GM23338 (cell line): ENCODE measurements at regions not wholly inside any gene's neighbourhood (a gene's known extent, or its start where the extent isn't known, plus 50 kb on each side); places are given as distances from the start of the nearest gene placed in this dataset.

Source experiments
- ATAC-seq: fragments of 200-7000 bp; cut with Tn5 transposase; 3 replicates; pipeline ENCODE4 v1.9.1; 2020
- DNase-seq: peaks from one replicate; pipeline ENCODE4 v3.0.0-alpha.2; 2015; ENCODE audit warnings: low spot score
- H2AFZ ChIP-seq: fragments of 200-600 bp; sonication (generic); 2 replicates; pipeline ENCODE4 v1.8.0; 2016; ENCODE audit warnings: antibody characterized with exemption, mild to moderate bottlenecking, moderate library complexity
- H3F3A ChIP-seq: fragments of 200-600 bp; sonication (generic); replicated peaks from 2 replicates; pipeline ENCODE4 v1.8.0; 2017; ENCODE audit warnings: antibody characterized with exemption, mixed run types, low read depth
- H3K27ac ChIP-seq: fragments of 200-600 bp; sonication (generic); 2 replicates; pipeline ENCODE4 v1.6.1; 2016; ENCODE audit warnings: low read depth
- H3K27me3 ChIP-seq: fragments of 200-600 bp; sonication (generic); 2 replicates; pipeline ENCODE4 v1.8.0; 2016; ENCODE audit warnings: mild to moderate bottlenecking, mixed run types, moderate library complexity; ENCODE audit not compliant: insufficient read depth
- H3K36me3 ChIP-seq: fragments of 200-600 bp; sonication (generic); 2 replicates; pipeline ENCODE4 v1.8.0; 2016; ENCODE audit warnings: mild to moderate bottlenecking; ENCODE audit not compliant: insufficient read depth
- H3K4me1 ChIP-seq: fragments of 200-600 bp; sonication (generic); 2 replicates; pipeline ENCODE4 v1.8.0; 2016; ENCODE audit warnings: mild to moderate bottlenecking, moderate library complexity; ENCODE audit not compliant: insufficient read depth
- H3K4me2 ChIP-seq: fragments of 200-600 bp; sonication (generic); 2 replicates; pipeline ENCODE4 v1.7.1; 2017; ENCODE audit warnings: mixed run types
- H3K4me3 ChIP-seq: fragments of 200-600 bp; sonication (generic); 2 replicates; pipeline ENCODE4 v1.6.1; 2016; ENCODE audit warnings: mixed run types
- H3K79me2 ChIP-seq: fragments of 200-600 bp; sonication (generic); replicated peaks from 2 replicates; pipeline ENCODE4 v1.8.0; 2017; ENCODE audit warnings: mild to moderate bottlenecking; ENCODE audit not compliant: insufficient read depth
- H3K9me2 ChIP-seq: fragments of 200-600 bp; sonication (generic); 2 replicates; pipeline ENCODE4 v1.8.0; 2017; ENCODE audit not compliant: insufficient read depth
- H4K20me1 ChIP-seq: fragments of 200-600 bp; sonication (generic); replicated peaks from 2 replicates; pipeline ENCODE4 v1.8.0; 2017; ENCODE audit warnings: mild to moderate bottlenecking; ENCODE audit not compliant: insufficient read depth
- H3K27ac Mint-ChIP-seq: 2 replicates; pipeline ENCODE4 v1.8.0; 2020; ENCODE audit warnings: inconsistent platforms, mild to moderate bottlenecking, moderate library complexity, mixed read lengths
- H3K27me3 Mint-ChIP-seq: 3 replicates; pipeline ENCODE4 v1.8.0; 2022; ENCODE audit warnings: low read depth, mild to moderate bottlenecking, moderate library complexity, mixed read lengths, inconsistent platforms; ENCODE audit not compliant: insufficient read depth, poor library complexity
- H3K36me3 Mint-ChIP-seq: 3 replicates; pipeline ENCODE4 v1.8.0; 2021; ENCODE audit warnings: low read depth, mild to moderate bottlenecking, inconsistent platforms, moderate library complexity, mixed read lengths
- H3K4me1 Mint-ChIP-seq: 3 replicates; pipeline ENCODE4 v1.8.0; 2020; ENCODE audit warnings: mild to moderate bottlenecking, inconsistent platforms, mixed read lengths
- H3K4me3 Mint-ChIP-seq: 3 replicates; pipeline ENCODE4 v1.8.0; 2021; ENCODE audit warnings: moderate library complexity, mild to moderate bottlenecking, inconsistent platforms, mixed read lengths
- H3K9me3 Mint-ChIP-seq: 3 replicates; pipeline ENCODE4 v1.8.0; 2020; ENCODE audit warnings: moderate library complexity, mild to moderate bottlenecking, inconsistent platforms, mixed read lengths
- CREB1 ChIP-seq: fragments of 250-450 bp; sonication (Bioruptor Pico); IDR thresholded peaks from 2 replicates; pipeline ENCODE4 v1.5.0; 2020; ENCODE audit warnings: low read depth, mild to moderate bottlenecking, moderate library complexity
- CTCF ChIP-seq, 2 experiments: fragments of 200-600 bp in 1 of 2; sonication (generic) in 1 of 2; conservative IDR thresholded peaks; 2 replicates each; pipeline versions ENCODE4 v1.5.1 to v1.6.1; 2016 to 2017; ENCODE audit warnings: antibody characterized with exemption in 2 of 2, low read depth in 2 of 2, mild to moderate bottlenecking in 2 of 2, moderate library complexity in 1 of 2
- EZH2 ChIP-seq: fragments of 200-600 bp; sonication (generic); IDR thresholded peaks from one replicate; pipeline ENCODE4 v1.8.0; 2017; ENCODE audit warnings: antibody characterized with exemption, mild to moderate bottlenecking, low read depth; ENCODE audit not compliant: unreplicated experiment
- EZH2phosphoT487 ChIP-seq: fragments of 200-600 bp; sonication (generic); IDR thresholded peaks from one replicate; pipeline ENCODE4 v1.8.1; 2018; ENCODE audit warnings: antibody characterized with exemption; ENCODE audit not compliant: unreplicated experiment
- NANOG ChIP-seq: IDR thresholded peaks from 2 replicates; pipeline ENCODE4 v1.6.1; 2016; ENCODE audit warnings: antibody characterized with exemption, borderline replicate concordance
- POLR2AphosphoS5 ChIP-seq: IDR thresholded peaks from 2 replicates; pipeline ENCODE4 v1.6.1; 2016; ENCODE audit warnings: antibody characterized with exemption, low read depth
- REST ChIP-seq: IDR thresholded peaks from one replicate; pipeline ENCODE4 v1.6.1; 2018; ENCODE audit warnings: antibody characterized with exemption; ENCODE audit not compliant: unreplicated experiment
- STAT1 ChIP-seq: IDR thresholded peaks from one replicate; pipeline ENCODE4 v1.6.1; 2016; ENCODE audit warnings: antibody characterized with exemption; ENCODE audit not compliant: unreplicated experiment
- ZNF114 ChIP-seq: fragments of 250-450 bp; sonication (Bioruptor Pico); IDR thresholded peaks from 2 replicates; pipeline ENCODE4 v1.5.0; 2020; ENCODE audit warnings: mild to moderate bottlenecking, moderate library complexity
- ZNF331 ChIP-seq: fragments of 250-450 bp; sonication (Bioruptor Pico); IDR thresholded peaks from 2 replicates; pipeline ENCODE4 v1.5.0; 2020; ENCODE audit warnings: low read depth, mild to moderate bottlenecking, moderate library complexity
- ZNF462 ChIP-seq: fragments of 250-450 bp; sonication (Bioruptor Pico); IDR thresholded peaks from 2 replicates; pipeline ENCODE4 v1.5.0; 2020; ENCODE audit warnings: mild to moderate bottlenecking, moderate library complexity

GRCh38 chr7:42805601-42806000, 106.3 kb downstream of the C7orf25 start (continued):
- TF ChIP-seq REST, result no peak
- no peak for TF ChIP-seq ZNF114 (CRISPR knock-in tag)
- no peak for TF ChIP-seq CTCF (conservative IDR thresholded peaks at IDR 0.05; ENCODE audit: low read depth in 2 of 2)

- H3K4me3 Mint-ChIP-seq, result no peak overlapping the region
- H3K36me3 Mint-ChIP-seq, result peaks cover 3% of the 10 kb centered on the region; the same call in 1 of the 3 replicates
- DNase-seq (no peak), ATAC-seq (no peak)
- no peaks in the 10 kb centered on the region for H3K9me3 Mint-ChIP-seq
- no peak overlapping the region for H3K4me2 ChIP-seq
- H3K27me3 Mint-ChIP-seq, result peaks cover 2% of the 10 kb centered on the region
- peaks cover 8% of the 10 kb centered on the region; the same call in 2 of the 3 replicates for H3K4me1 Mint-ChIP-seq
- no peak overlapping the region for H3K27ac Mint-ChIP-seq
- H2AFZ ChIP-seq, result no peak overlapping the region
- H3K36me3 ChIP-seq, result no peaks in the 10 kb centered on the region
- H3K4me3 ChIP-seq, result no peak overlapping the region
- peaks cover 4% of the 10 kb centered on the region for H3K4me1 ChIP-seq
- H4K20me1 ChIP-seq, result no peaks in the 10 kb centered on the region
- no peaks in the 10 kb centered on the region for H3K79me2 ChIP-seq
- H3K27me3 ChIP-seq, result no peaks in the 10 kb centered on the region
- no peak overlapping the region for H3K27ac ChIP-seq
- H3K9me2 ChIP-seq, result peaks cover 9% of the 10 kb centered on the region; the same call in 1 of the 2 replicates
- H3F3A ChIP-seq, result no peaks in the 10 kb centered on the region
- TF ChIP-seq CREB1, result no peak
- TF ChIP-seq REST, result no peak
- TF ChIP-seq ZNF462 (CRISPR knock-in tag), result no peak
- TF ChIP-seq EZH2phosphoT487, result no peak
- no peak for TF ChIP-seq EZH2
- no peak for TF ChIP-seq POLR2AphosphoS5
- TF ChIP-seq NANOG, result no peak
- no peak for TF ChIP-seq ZNF331
- TF ChIP-seq STAT1, result no peak
Measured at GRCh38 chr7:42794673-42795072, 117.2 kb downstream of the C7orf25 start.
